HK-2 (cell line): ENCODE measurements at regions not wholly inside any gene's neighbourhood (a gene's known extent, or its start where the extent isn't known, plus 50 kb on each side); places are given as distances from the start of the nearest gene placed in this dataset.

Source experiments
- DNase-seq: peaks from one replicate; pipeline ENCODE4 v3.0.0-alpha.2; 2018; ENCODE audit not compliant: unreplicated experiment

DNA sequence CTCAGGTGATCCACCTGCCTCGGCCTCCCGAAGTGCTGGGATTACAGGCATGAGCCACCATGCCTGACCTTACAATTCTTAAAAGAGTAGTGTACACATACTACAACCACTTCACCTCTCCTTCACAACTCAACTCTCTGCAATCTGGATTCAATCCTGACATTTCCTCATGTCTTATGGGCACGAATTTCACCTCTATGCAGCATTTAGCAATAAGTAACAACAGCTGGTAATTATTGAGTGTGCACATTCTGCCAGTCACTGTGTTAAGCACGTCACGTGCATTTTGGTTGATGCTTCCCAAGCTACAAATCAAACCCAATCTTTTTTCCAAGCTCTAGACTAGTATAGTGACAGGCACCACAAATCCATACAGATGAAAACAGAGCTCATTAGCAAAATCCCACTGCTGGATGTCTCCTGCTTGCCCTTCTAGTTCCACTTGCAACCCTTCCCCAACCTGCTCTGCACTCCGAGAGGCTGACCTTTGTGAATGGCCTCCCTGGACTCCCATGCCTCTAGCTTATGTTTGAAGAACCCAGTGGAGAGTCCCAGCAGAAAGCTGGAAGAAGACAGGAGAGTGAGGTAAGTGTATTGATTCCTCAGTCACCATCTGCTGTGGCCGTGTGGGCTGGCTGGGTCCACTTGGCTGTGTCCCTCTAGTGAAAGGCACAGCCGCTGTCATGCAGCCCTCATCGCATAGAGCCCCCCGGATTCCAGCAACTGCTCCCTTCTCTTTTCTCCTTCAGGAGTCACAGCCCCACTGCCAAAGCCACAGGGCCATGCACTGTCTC is 176.5 kb downstream of the MEX3B start:
- DNase-seq, result no peak

DNA sequence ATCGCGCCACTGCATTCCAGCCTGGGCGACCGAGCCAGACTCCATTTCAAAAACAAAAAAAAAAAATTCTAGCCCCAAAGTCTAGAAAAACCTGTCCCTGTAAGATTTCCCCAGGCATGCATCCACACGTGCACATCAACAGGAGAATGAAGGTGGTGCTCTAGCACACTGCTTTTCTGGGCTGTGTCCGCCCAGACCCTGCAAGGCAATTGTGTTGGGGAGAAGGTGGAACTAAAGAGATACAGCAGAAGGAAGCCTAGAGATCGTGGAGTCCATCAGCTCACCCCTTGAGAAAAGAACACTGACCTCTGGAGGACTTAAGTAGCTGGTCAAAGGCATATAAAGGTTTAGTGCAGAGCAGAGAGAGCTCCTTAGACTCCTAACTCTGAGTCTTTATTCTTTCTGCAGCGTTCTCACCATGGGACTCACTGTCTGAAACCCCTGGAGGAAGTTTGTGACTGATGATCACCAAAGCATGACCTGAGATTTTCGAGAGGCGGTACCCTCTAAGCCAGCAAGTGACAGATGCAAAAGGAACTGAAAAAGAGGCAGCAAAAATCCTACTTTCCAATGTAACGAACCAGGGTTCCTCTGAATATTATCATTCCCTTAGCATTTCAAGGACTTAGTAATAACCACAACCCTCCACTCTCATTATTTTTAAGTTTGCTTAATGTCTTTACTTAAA is 179.8 kb downstream of the MEX3B start:
- DNase-seq, result no peak

DNA sequence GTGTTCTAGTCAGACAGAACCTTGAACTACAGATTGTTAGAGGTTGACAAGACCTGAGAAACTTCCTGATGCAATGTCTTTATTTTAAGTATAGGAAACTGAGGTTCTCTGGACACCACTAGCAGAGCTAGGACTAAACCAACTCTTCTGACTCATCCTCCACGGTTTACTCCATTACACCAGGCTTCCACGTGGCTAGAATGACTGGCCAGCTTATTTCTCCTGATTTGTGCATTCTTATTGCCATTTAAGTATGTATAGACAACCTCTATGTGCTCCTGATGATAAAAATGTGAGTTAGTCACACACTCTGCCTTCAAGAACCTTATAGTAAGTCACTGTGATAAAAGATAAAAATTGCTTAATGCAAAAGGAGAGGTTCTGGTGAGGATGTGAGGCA is 182.7 kb downstream of the MEX3B start:
- DNase-seq, result no peak

DNA sequence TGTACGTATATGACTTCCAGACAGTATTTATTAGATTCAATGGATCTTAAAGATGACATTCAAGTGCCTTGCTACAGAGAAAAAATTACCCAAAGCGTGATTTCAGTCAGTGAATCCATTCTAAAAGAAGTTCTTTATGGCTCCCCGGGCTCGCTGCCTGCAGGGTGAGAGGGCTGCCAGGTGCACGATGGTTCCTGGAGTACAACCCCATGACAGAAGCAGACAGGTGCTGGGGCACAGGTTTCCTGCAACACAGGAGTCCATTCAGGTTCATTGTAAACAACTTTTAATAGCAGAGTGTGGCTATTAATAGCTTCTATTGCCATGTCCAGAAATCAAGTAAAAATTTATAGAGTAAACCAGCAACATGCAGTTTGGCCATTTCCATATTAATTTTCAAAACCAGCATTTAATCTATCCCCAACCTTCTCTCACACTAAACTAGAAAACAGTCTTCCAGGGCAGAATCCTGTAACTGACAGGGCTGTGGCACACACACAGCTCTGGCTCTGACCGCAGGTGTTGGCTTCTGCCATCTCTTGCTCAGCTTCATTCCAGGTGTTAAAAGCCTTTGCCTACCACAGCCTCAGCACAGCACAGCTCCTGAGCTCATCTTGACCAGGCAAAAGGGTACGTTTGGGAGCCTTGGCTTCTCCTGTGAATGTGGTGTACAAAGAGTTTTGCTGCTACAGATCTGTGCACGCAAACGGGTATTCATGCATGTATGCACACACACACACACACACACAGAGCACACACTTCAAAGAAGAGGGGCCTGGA is 185.9 kb downstream of the MEX3B start:
- no peak for DNase-seq

DNA sequence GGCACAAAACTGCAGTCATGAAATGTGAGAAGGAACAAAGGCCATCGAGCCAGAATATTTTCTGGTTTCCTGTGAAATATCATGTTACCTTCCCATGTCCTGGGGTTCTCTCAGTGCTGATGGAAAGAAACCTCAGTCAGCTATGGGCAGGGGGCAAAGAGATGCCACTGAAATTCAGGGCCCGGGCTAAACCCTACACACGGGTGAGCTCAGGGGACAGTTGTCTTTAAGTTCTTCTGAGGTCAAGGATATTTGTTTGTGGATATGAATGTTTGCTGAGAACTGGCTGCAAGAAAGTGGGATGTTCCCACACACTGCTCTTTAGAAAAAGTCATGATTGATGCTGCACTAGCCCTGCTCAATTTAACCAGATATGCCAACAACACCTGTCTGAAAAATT is 187.2 kb downstream of the MEX3B start:
- DNase-seq, result no peak

DNA sequence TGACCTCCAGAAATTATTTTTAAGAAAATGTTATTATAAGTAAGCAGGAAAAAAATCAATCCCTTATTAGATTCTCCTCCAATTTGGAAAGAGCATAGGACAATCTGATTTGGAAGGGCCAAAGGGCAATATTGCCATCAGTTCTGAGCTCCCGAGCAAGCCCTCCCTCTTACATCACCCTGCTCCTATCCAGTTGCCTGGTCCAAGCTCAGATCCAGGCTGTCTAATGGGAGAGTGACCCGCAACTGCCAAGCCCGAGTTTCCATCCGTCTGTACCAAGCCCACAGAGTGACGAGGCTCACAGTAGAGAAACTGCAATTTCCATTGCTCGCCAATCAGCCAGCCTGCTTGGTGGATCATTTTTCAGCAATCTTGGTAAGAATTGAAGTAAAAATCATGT is 187.7 kb downstream of the MEX3B start:
- no peak for DNase-seq

DNA sequence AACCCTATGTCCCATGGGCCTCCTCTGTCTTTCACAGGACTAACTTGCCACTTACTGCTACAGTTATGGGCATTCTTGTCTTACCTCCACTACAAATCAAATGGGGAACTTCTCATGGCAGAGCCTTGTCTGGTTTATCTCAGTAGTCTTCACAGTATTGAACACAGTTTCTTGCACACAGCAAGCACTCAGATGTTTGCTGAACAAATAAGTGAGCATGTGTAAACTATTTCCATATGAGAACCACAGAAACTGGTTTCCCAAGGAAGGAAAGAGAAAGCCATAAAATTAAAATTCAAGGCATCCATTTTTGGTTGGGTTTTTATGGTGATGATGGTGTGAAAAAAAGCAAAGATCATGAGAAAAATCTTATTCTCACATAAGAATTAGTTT is 189.2 kb downstream of the MEX3B start:
- DNase-seq, result no peak

DNA sequence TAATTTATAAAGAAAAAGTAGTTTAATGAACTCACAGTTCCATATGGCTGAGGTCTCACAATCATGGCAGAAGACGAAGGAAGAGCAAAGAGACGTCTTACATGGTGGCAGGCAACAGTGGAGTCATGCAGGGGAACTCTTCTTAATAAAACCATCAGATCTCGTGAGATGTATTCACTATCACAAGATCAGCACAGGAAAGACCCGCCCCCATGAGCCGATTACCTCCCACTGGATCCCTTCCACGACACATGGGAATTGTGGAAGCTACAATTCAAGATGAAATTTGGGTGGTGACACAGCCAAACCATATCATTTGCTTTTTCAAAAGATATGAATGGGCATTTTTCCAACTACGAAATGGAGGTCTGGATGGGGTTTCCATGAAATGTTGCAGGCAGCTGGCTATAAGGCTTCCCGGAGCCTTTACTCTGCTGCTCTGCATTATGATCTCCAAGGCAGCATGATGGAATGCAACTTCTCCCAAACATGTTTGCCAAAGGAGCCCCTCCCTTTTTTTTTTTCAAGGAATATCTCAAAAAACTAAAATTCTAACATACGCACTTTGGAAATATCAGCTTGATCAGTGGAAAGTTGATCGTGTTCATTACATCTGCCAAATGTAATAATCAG is 189.7 kb downstream of the MEX3B start:
- no peak for DNase-seq

DNA sequence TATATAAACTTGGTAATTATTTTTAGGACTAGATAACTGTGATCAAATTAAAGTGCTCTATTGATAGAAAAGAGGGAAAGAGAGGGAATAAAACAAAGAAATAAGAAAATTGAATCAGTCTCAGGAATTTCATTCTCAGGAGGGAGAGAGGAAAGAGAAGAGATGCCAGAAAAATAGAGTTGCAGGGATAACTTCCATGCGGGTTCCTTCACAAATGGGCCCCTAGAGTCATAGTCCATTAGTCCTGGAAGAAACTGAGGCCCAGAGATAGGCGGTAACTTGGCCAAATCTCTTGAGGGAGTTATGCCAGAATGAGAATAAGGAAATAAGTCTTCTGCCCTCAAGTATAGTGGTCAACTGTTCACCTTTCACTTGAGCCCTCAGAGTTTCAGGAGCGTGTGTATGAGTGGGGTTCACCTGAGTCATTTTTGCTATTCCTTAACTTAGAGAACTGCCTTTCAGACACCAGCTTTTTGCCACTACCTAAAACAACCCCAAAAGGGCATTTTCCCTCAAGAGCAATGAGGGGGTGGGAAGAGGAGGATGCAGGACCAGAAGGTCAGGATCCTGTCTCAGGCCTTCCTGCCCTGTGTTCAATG is 192.6 kb downstream of the MEX3B start:
- DNase-seq, result no peak

DNA sequence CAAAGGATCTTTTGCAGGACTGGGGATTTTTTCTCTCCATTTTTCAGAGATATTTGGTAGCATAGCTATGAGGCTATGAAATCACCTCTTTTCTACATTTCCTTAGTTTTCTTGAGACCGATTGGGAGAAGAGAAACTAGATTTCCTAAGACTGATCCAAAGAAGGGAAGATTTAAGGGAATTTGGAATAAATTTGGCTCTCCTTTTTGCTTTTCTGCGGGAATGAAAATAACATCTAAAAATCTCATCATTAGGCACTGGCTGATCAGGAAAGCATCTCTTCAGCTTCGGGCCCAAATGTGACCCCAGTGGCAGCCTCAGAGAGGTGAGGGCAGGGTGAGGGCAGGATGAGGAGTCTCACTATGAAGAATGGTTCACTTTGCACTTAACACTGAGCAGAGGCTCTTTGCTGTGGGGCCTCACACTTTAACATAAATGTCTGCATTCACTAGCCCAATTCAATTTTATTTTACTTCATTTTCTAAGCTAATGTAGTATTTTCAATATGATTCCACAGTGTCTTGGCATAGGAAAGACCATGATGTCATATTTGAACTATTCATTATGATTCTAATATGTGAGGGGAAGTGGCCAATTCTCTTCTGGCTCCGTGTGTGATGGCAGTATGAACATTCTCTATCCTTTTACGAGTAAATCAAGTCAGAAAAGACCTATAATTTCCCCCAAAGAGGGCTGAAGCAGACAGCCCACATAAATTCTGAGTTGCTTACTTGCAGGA is 193.2 kb downstream of the MEX3B start:
- no peak for DNase-seq

DNA sequence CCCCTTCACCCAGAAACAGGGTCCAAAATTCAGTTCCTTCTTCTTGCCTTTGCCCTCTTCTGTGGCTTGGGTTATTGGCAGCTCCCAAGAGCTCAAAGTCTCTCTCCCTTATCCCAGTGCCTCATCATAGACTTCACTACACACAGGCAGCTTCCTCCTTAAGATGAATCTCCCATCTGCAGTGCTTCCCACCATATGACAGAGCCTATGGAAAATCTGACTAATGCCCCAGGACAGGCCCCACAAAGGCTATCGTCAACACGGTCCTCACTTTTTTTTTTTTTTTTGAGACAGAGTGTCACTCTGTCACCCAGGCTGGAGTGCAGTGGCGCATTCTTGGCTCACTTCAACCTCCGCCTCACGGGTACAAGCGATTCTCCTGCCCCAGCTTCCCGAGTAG is 194.1 kb downstream of the MEX3B start:
- no peak for DNase-seq

DNA sequence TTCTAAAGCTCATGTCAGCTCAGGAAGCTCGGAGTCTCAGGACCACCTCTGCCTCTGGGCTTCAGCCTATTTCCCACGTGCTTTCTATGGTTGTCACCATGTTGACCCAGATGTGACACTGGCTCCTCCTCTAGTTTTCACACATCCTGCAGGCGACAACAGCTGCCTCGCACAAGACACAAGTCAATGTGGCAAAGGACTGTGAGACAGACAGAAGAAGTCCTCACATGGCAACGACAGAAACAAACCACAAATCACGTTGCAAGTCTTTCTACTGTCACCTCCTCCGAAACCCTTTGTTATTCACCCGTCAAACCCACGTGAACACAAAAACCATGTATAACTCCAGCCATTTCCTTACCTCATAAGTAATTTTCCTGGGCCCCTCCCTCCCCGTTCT is 194.5 kb downstream of the MEX3B start:
- DNase-seq, result no peak

DNA sequence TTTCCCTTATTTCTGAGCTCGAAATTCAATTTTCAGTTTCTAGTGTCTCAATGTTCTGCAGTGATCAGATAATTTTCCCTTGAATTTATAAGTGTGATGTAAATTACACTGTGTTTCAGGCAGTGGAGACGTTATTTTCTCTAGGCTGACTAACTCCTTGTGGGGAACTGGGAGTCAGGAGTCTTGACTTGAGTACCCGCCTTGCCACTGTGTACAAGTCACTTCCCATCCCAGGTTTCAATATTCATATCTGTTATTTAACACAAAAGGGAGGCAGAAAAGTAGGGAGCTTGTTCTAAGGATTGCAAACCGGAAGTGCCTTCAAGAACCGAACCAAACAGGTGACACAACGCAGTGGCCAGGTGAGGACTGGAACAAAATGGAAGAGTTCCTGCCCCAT is 196.5 kb downstream of the MEX3B start:
- DNase-seq, result no peak

DNA sequence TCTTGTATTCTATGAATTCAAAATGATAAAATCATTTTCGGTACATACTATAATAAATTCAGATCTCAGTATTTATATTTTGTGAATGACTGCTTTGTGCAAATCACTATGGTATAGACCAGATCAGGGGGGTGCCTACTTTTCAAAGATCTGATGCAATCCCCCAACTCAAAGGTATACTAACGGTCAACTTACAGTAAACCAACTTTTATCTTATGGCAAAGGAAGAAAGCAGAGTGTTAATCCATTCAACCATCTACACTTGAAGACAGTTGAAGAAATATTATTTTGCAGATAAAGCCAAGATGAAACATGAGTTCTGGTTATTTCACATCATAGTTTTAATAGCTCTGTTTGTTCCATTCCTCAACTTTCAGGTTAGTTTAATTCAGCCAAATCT is 197.1 kb downstream of the MEX3B start:
- no peak for DNase-seq

DNA sequence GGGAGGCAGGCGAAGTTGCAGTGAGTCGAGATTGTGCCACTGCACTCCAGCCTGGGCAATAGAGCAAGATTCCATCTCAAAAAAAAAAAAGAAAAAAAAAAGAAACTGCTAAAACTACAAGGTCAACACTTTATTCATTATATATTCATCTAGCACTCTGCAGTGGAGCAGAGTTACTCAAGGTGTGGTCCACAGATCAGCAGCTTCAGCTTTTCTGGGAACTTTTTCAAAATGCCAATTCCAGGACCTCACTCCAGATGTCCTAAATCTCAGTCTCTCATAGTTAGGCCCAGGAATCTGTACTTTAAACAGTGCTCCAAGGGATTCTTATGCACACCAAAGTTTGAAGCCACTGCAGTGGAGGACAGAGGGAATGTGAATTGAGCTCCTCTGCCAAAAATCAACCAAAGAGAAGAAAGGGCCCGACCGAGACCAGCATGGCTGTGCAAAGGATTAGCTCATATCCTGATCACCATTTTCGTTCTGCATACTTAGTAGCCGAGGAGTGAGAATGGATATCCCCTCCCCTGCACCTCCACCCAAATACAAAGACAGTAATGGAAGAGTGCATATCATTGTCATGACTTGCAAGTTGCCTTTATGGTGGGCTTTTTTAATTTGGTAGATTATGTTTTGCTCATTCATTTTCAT is 201.9 kb downstream of the MEX3B start:
- DNase-seq, result no peak

DNA sequence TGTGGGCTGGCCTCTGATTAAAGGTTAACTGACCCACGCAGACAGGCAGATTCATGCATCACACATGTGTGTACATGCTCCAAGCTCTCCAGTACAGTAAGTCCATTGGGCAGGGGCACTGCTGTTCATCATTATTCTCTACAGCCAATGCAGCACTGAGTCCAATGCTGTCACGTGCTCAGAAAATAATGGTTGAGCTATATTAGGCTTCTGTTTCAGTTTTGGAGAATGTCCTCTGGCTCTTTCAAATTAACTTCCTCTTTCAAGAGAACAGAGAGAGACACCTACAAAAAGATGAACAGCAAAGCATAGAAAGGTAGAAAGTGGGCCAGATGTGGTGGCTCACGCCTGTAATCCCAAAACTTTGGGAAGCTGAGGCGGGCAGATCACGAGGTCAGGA is 202.6 kb downstream of the MEX3B start:
- DNase-seq, result no peak

DNA sequence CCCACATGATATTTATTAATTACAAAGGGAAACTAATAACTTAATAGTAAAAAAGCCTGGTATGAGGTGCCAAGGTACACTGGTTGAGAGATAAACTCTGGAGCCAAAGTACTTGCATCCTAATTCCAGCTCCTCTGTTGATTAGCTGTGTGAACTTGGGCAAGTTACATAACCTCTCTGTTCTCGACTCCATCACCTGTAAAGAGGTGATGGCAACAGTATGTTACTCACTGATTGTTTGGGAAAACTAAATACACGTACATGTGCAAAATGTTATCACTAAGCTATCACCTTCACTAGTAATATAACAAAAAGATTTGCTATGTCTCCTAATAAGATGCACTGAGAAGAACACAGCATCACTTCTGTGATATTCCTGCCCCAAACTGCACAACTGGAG is 206.4 kb downstream of the MEX3B start:
- DNase-seq, result no peak

DNA sequence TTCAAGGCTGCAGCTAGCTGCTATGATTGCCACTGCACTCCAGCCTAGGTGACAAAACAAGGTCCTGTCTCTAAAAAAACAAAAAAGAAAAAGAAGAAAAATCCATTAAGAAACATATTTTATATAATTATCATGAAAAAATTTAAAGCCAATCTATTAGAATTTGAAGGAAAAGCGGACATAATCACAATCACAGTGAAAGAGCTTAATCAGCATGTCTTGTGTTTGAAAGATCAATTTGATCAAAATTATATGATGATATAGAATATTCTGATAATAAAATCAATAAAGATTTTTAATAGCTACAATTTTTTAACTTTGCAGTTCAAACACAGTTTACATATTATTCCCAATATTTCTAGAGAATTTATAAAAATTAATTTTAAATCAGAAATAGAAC is 210.1 kb downstream of the MEX3B start:
- no peak for DNase-seq

DNA sequence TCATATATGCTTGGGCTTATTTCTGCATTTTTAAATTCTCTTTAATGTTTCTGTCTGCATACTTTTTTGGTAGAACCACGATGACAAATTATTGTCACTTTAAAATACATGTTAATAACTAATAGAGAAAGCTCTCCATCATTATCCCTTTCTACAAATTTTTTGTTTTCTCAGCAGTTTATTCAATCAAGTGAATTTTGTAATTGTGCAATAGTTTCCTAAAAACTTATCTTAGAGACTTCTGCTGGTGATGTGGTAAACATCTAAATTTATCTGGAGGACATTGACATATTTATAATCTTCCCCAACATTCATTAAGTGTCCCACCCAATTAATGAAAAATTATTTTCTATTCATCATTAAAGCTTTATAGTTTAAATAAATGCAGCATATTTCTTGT is 215.3 kb downstream of the MEX3B start:
- DNase-seq, result no peak

DNA sequence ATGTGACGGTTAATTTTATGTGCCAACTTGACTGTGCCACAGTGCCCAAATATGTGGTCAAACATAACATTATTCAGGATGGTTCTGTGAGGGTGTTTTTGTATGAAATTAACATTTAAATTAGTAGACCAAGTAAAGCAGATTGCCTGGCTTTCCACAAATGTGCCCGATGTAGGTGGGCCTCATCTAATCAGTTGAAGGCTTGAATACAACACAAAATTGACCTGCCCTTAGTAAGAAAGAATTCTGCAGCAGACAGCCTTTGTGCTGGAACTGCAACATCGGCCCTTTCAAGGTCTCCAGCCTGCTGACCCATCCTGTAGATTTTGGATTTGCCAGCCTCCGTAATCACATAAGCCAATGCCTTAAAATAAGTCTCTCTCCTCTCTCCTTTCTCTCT is 215.9 kb downstream of the MEX3B start:
- DNase-seq, result no peak

DNA sequence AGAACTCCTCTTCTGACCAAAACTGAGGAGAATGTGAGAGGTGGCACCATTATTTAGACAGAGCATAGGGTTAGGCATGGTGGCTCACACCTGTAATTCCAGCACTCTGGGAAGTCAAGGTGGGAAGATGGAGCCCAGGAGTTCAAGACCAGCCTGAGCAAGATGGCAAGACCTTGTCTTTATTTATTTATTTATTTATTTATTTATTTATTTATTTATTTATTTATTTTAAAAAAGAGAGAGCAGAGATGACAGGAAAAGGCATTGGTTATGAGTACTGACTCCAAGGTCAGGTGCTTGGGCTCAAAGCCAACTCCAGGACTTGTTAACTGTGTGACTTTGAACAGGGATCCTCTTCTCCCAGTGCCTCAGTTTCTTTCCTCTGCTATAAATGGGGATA is 217.7 kb downstream of the MEX3B start:
- no peak for DNase-seq
